HG03066 (cell line): ENCODE measurements at regions not wholly inside any gene's neighbourhood (a gene's known extent, or its start where the extent isn't known, plus 50 kb on each side); places are given as distances from the start of the nearest gene placed in this dataset.
"Not testable (repeated sequence)": the region's sequence is repeated elsewhere in the genome, so short reads cannot be mapped to it uniquely, and the experiment has no call there.

Source experiments
- ATAC-seq: cut with Tn5 transposase; IDR thresholded peaks from one replicate; pipeline ENCODE4 v1.9.1; 2021; ENCODE audit warnings: low read depth; ENCODE audit not compliant: unreplicated experiment

DNA sequence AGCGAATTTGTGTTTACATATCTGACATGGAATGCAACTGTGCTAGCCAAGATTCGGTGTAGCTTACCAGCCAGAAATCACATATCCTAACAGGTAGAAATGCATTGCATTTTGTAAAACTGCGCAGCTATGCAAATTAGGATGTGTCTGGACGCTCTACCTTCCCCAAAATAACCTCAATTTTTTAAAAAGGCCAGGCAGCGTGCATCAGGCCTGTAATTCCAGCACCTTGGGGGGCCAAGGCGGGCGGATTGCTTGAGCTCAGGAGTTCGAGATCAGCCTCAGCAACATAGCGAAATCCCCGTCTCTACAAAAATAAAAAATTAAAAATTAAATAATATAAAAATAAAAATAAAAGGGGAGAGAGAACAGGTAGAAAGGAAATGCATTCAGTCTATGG, 305.0 kb downstream of the TYW1 start:
- ATAC-seq, result no peak

DNA sequence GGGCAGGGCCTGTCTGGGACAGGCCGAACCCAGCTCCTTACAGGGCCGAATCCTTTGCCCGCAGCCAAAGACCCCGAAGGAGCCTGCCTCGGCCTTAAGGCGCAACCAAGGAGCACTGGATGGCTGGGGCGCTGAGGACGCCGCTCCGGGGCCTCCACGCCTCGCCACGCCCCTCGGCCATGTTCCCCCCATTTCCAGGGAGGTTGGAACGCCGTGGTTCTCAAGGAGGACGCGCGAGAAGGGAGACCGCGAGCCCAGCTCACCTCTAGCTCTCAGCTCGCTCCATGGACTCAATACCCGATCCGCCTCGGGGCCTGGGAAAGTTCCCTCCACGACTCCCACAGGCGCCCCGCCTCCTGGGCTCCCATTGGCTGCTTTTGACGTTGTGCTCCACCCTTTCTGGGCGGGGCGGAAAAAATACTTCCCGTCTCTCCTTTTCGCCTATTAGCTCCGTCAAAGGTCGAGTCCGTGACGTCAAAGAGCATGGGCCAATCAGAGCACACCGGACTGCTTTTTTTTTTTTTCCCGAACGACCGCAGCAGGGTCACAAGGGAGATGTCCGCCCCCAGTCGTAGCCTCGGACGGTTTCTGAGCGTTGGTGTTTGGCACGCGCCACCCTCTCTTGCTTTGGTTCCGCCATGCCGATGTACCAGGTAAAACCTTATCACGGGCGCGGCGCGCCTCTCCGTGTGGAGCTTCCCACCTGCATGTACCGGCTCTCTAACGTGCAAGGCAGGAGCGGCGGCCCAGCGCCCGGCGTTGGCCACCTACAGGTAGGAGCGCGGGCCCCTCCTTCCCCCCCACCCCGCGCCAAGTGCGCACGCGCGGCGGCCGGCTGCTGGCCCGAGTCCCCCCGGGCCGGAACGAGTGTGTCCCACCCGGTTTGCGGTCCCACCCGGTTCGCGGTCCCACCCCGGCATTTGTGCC, 305.7 kb downstream of the TYW1 start:
- peak; percentile 86 for ATAC-seq

DNA sequence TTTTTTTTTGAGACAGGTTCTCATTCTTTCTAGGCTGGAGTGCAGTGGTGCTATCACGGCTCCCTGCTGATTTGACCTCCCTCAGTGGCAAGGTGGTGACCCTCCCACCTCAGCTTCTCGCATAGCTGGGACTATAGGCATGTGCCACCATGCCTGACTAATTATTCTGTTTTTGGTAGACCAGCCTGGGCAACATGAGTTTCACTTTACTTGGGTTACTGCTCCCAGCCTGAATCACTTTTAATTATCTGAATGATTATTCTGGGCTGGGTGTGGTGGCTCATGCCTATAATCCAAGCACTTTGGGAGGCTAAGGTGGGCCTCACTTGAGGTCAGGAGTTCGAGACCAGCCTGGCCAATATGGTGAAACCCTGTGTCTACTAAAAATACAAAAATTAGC, 308.2 kb downstream of the TYW1 start:
- ATAC-seq, result not testable (repeated sequence)

DNA sequence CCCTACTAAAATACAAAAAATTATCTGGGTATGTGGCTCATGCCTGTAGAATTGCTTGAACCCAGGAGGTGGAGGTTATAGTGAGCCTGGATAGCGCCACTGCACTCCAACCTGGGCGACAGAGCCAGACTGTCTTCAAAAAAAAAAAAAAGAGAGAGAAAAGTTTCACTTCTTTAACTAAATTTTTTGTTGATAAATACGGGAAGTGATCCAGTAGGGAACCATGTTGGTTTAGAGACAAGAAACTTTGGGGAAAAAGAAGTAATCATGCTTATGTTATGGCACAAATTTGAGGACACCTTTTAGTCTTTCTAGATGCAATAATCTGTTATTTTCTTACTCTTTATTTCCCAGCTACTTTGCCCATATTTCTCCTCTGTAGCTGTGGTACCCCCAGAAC, 309.7 kb downstream of the TYW1 start:
- ATAC-seq, result no peak

DNA sequence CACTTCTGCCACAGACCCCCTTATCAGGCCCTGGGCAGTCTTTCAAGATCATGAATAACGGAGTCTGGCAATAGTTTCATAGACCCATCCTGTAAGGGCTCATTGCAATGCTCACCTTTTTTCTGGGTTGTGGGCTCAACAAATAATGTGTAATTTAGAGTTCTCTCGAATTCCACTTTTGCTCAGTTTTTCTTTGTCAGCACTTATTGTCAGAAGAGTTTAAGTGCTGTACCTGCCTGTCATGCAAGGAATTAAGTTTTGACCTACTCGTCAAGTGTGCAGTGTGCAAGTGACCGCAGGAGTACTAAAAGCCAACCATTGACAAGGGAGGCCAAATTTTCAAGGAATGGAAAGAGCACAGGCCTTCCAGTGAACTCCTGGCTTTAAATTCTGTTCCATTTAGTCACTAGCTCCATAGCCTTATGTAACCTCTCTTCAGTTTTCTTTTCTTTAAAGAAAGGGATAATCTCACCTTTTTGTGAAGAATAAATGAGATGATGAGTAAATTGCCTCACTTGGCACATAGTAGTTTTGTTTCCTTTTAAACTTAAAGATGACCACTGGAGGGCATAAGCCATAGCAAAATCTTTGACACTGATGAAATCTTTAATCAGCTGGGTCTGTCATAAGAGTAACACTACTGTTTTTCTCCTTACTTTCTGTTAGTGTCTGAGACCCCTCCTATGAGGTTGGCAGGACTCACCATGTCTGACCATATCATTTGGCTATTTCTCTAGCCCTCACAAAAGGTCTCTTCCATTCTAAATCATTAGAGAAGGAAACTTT, 313.3 kb downstream of the TYW1 start:
- no peak for ATAC-seq

DNA sequence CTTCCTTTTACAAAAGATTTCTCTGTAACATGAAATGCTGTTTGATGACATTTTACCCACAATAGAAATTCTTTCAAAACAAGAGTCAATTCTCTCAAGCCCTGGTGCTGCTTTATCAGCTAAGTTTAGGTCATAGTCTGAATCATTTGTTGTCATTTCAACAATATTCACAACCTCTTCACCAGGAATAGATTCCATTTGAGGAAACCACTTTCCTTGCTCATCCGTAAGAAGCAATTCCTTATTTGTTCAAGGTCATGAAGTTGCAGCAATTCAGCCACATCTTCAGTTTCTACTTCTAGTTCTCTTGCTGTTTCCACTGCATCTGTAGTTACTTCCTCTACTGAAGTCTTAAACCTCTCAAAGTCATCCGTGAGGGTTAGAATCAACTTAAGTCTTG, 315.3 kb downstream of the TYW1 start:
- ATAC-seq, result no peak

DNA sequence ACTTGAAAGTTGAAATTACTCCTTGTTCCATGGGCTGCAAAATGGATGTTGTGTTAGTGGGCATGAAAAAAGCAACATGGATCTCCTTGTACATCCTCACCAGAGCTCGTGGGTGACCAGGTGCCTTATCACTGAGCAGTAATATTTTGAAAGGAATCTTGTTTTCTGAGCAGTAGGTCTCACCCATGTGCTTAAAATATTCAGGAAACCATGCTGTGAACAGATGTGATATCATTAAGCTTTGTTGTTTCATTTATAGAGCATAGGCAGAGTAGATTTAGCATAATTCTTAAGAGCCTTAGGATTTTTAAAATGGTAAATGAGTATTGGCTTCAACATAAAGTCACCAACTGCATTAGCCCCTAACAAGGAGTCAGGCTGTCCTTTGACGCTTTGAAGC, 316.6 kb downstream of the TYW1 start:
- ATAC-seq, result no peak

DNA sequence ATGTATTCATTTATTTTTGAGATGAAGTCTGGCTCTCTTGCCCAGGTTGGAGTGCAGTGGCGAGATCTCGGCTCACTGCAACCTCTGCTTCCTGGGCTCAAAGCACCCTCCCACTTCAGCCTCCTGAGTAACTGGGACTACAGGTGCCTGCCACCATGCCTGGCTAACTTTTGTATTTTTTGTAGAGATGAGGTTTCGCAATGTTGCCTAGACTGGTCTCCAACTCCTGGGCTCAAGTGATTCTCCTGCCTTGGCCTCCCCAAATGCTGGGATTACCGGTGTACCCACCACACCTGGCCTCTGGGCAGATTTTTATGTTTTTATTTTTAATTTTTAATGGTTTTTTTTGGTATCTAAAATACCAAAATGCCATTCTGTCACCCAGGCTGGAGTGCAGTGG, 320.3 kb downstream of the TYW1 start:
- ATAC-seq, result not testable (repeated sequence)

DNA sequence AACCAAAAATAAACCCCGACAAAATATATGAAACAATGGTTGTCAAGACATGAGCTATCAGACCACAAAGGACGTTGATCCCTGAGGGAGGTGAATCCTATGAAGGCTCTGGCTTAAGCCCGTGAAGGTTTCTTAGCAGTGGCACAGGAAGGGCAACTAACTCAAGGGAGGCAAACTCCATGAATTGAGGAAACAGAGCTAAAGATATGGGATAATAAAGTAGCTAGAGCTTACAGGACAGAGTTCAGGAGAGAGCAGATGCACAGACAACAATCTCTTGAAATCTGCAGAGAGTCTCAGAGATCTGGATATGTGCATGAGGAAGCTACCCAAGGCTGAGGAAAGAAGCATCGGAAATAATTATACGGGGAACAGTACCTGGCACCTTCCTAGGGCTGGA, 331.6 kb downstream of the TYW1 start:
- not testable (repeated sequence) for ATAC-seq

DNA sequence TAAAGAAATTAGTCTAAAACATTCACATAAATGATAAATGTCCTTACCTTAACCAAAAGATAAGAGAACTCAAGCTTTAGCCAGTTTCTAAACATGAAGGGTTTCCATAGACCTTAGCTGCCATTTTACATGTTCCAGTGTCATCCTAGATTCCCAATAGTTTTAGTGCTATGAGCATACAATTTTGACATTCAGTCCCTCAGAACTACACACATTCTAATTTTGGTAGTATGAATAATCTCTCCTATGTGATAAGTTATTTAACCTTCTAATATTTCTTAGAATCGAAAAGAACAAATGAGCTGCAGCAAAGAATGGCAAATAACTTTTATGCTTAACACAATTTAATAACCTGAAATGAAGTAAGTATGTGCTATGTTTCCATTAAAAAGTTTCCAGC, 338.5 kb downstream of the TYW1 start:
- ATAC-seq, result not testable (repeated sequence)

DNA sequence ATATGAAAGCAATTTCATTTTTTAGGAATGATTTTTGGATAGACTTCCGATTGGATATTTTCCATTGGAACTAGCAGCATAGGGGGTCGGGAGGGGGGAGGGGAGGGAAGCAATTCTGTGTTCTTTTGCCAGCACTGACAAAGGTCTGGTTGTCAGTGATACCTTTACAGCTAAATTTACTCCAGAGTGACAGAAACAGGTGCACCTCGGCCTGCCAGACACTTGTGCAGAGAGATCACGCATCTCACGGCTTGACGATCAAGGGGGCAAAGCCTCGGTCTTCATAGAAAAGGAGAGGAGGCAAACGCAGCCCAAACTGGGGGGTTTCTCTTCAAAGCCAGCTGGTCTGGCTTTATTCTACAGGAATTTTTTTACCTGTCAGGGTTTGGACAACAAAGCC, 339.0 kb downstream of the TYW1 start:
- ATAC-seq, result not testable (repeated sequence)

DNA sequence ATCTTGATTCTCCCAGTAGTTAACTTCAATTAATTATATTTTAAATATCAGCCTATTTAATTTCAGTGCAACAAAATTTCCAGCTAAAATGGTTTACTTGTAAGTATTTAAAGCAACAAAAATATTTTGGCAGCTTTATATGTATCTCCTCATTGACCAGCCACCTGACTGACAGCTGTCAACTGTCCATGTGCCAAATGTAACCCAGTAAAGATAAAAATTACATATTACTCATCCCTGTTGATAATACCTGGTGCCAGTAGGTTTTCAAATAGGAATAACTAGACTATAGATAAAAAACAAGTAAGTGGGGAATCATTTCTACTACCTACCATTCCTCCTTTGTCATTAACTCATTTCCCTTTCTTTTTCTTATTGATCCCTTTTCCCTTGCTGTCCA, 341.9 kb downstream of the TYW1 start:
- not testable (repeated sequence) for ATAC-seq

DNA sequence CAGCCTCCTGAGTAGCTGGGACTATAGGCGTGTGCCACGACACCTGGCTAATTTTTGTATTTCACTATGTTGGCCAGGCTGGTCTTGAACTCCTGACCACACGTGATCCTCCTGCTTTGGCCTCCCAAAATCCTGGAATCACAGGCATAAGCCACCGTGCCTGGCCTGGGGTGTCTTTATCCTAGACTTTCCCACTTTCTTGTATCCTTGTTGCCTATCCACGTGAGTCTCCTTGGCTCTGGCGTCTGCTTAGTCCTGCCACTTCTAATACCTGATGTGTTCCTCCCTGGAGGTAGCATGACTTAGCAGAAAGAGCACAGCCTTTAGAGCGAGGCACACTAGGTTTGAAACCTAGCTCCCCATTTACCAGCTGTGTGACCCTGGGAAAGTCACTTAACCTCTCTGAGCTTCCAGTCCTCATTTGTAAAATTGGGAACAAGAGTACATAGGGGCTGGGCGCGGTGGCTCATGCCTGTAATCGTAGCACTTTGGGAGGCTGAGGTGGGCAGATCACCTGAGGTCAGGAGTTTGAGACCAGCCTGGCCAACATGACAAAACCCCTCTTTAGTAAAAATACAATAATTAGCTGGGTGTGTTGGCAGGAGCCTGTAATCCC, 344.6 kb downstream of the TYW1 start:
- no peak for ATAC-seq

DNA sequence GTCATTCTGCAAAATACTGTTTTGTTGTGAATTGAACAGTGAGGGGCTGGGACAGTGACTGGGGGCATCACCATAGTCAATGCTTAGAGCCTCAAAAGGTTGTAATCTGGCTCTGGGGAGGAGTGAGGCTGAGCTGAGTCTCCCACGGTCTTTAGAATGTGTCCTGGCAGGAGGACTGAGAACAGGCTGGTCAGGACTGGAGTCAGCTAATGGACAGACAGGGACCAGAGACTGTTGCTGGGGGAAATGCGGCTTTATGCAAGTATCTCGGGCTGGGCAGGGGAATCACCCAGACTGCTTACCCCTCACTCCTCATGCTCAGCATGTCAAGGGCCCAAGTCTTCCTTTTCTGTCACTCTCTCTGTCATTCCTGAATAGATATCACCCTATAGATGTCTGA, 346.5 kb downstream of the TYW1 start:
- ATAC-seq, result no peak

DNA sequence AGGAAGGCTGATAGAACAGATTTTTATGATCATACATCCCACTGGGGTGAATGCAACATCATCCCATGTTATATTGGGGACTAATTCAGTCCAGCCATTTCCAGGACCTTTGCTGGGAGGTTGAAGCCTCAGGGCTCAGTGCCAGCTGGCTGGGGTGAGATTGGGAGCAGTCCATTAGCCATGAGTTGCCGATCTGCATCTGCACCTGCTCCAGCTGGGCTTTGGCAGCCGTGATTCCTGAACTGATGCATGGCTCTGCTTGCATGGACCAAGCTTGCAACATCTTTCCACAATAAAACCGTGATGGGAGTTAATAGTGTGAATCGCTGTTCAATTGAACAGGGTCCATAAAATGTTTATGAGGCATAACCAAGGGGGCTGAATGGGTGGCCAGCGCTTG, 346.9 kb downstream of the TYW1 start:
- ATAC-seq, result no peak

DNA sequence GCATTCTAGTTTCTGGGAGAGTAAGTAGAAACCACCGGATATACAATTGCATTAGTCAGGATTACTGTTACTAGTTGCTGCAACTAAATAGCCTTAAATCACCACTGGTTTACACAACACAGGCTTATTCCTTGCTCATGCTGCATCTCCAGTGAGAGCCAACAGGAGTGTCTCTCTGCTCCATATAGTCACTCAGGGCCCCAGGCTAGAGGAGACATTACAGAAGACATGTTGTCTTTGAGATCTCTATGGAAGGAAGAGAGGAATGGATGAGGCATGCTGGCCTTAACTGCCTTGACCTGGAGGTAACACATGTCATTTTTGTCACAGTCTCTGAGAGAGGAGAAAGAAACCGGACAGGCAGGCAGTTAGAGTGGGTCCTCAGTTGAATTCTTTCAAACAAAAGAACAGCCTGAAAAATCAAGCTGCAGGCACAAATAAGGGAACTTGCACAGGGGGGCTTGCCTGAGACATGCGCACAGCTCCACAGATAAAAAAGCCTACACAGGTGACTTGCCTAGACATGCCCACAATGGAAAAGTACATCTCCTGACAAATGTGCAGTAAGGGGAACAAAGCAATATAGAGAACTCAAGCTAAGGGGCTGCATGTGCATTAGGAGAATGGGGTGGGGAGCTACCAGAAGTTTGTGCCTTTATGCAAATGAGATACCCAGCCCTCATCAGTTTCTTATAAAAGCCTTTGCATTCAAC, 348.0 kb downstream of the TYW1 start:
- no peak for ATAC-seq

DNA sequence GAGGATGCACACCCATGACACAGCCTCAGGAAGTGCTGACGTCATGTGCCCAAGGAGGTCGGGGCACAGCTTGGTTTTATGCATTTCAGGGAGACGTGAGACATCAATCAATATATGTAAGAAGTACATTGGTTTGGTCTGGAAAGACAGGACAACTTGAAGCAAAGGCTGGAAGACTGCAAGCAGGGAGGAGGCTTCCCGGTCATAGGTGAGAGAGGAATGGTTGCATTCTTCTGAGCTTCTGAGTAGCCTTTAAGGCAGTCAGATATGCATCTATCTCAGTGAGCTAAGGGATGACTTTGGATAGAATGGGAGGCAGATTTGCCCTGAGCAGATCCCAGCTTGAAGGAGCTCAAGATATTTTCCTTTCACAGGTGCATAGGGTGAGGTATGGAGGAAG, 349.5 kb downstream of the TYW1 start:
- no peak for ATAC-seq

DNA sequence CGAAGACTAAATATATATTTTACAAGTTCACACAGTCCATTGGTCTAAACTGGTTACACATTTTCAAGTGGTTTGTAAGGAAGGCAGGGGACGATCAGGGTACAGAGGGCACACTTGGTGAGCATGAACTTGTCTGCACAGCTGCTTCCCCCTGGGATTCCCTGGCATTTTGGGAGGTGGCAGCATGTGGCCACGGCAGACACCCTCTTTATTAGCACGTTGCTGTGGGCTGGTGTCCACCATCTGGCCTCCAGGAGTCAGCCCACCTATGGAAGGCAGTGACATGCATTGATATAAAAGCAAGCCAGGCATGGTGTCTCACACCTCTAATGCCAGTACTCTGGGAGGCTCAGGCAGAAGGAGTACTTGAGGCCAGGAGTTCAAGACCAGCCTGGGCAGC, 350.2 kb downstream of the TYW1 start:
- no peak for ATAC-seq

DNA sequence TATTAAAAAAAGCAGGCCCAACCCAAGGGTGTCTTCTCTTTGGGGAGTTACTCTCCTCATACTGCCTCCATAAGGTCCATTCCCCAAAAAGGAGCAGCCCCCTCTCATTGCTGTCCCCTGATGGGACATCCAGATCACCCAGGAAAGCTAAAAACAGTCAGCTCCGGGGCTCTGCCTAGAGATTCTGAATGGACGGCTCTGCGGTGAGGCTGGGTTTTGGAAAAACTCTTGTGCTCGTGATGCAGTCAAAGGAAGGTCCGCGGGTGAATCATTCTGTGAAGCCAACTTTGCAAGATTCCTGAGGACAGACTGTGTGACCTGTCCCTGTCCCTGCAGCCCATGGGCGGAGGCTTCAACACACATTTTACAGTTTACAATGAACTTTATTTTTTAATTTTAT, 351.5 kb downstream of the TYW1 start:
- no peak for ATAC-seq

DNA sequence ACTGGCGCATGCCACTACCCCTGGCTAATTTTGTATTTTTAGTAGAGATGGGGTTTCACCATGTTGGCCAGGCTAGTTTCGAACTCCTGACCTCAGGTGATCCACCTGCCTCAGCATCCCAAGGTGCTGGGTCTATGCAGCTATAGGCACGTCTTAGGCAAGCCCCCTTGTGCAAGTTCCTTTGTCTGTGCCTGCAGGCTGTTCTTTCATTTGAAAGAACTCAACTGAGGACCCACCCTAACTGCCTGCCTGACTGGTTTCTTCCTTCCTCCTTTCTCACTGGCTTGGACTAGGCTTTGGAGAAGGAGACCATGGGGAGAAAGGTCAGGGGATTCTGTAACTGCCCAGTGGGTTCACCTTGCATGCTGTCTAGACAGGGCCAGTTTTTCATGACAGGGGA, 361.0 kb downstream of the TYW1 start:
- ATAC-seq, result not testable (repeated sequence)

DNA sequence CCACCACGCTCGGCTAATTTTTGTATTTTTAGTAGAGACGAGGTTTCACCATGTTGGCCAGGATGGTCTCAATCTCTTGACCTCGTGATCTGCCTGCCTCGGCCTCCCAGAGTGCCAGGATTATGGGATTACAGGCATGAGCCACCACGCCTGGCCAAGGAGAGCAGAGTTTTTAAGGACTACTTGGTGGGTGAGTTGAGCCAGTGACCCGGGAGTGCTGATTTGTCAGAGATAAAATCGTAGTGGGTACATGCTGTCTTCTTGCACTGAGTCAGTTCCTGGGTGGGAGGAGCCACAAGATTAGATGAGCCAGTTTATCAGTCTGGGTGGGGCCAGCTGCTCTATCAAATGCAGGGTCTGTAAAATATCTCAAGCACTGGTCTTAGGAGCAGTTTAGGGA, 361.7 kb downstream of the TYW1 start:
- ATAC-seq, result not testable (repeated sequence)
